Cardiac muscle cell (in vitro differentiated cells and primary cell): ENCODE measurements at regions not wholly inside any gene's neighbourhood (a gene's known extent, or its start where the extent isn't known, plus 50 kb on each side); places are given as distances from the start of the nearest gene placed in this dataset.

ENCODE experiments used
- DNase-seq, 2 donors: peaks; one replicate each; pipeline versions ENCODE4 v3.0.0 to v3.0.0-alpha.2; 2010 to 2017; ENCODE audit warnings: low read depth in 1 of 2, low spot score in 1 of 2
- H3K27ac ChIP-seq: fragments of 200-600 bp; sonication (generic); 2 replicates; pipeline ENCODE4 v1.5.1; 2016
- H3K27me3 ChIP-seq: fragments of 200-600 bp; sonication (generic); 2 replicates; pipeline ENCODE4 v1.6.0; 2016; ENCODE audit warnings: control low read depth
- H3K36me3 ChIP-seq: fragments of 200-600 bp; sonication (generic); 2 replicates; pipeline ENCODE4 v1.5.1; 2016; ENCODE audit warnings: control low read depth
- H3K4me1 ChIP-seq: fragments of 200-600 bp; sonication (generic); 2 replicates; pipeline ENCODE4 v1.8.1; 2017; ENCODE audit warnings: low read depth, mild to moderate bottlenecking, mixed run types
- H3K4me3 ChIP-seq: fragments of 200-600 bp; sonication (generic); 2 replicates; pipeline ENCODE4 v1.5.1; 2016; ENCODE audit warnings: mild to moderate bottlenecking
- H3K9me3 ChIP-seq: fragments of 200-600 bp; sonication (generic); 2 replicates; pipeline ENCODE4 v1.5.1; 2017; ENCODE audit warnings: low read depth, mild to moderate bottlenecking, control low read depth
- TF ChIP-seq, protein P1 (sequence below): IDR thresholded peaks from 2 replicates; pipeline ENCODE4 v1.5.1; 2012; ENCODE audit warnings: low read depth, mild to moderate bottlenecking, low read length

DNA sequence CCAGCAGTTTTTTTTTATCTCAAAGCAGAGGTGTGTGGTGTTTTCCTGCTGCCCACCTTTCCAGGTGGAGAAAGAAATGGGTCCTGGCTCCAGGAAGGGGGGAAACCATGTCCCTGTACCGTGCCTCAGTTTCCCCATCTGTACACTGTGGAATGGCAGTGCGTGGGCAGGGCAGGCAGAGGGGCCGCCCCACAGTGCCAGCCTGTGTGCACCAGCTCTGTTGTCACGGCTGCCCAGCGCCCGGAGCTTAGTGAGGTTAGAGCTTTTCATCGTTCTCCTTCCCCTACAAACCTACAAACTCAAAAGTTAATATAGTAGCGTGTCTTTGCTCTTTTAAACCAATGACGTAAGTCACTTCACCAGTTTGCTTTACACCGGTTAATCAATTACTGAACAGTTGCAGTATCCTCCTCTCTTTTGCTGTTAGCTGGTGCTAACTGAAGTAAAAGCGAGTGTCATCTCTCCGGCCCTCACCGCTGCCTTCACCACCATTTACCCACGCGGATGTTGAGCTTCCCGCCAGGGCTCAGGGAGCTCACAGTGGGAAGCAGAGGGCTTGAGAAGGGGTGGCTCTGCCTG, 114.8 kb upstream of the ADRA2C start:
- Histone ChIP-seq H3K27me3 (no peaks in the 10 kb centered on the region), H3K27ac (no peak overlapping the region), H3K4me1 (no peaks in the 10 kb centered on the region), H3K4me3 (no peak overlapping the region), H3K9me3 (no peaks in the 10 kb centered on the region), H3K36me3 (no peaks in the 10 kb centered on the region)
- no peak for DNase-seq
- TF ChIP-seq, protein P1, sequence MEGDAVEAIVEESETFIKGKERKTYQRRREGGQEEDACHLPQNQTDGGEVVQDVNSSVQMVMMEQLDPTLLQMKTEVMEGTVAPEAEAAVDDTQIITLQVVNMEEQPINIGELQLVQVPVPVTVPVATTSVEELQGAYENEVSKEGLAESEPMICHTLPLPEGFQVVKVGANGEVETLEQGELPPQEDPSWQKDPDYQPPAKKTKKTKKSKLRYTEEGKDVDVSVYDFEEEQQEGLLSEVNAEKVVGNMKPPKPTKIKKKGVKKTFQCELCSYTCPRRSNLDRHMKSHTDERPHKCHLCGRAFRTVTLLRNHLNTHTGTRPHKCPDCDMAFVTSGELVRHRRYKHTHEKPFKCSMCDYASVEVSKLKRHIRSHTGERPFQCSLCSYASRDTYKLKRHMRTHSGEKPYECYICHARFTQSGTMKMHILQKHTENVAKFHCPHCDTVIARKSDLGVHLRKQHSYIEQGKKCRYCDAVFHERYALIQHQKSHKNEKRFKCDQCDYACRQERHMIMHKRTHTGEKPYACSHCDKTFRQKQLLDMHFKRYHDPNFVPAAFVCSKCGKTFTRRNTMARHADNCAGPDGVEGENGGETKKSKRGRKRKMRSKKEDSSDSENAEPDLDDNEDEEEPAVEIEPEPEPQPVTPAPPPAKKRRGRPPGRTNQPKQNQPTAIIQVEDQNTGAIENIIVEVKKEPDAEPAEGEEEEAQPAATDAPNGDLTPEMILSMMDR, result no peak

DNA sequence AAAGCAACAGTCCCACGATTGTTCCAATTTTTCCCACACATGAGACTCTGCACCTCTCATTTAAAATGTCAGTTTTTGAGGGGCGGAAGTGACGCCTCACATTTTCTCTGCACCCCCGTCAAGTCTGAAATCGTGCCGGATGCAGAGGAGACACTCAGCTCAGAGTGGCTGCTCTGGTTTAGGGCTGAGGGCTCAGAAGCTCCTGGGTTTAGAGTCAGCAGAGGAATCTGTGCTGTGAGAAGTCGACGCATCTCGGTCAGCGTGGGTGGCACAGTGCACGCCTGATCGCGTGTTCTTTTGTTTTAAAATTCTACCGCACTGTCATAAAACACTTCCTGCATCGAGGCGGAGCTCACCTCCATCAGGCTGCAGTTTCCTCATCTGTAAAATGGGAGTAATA, 116.7 kb upstream of the ADRA2C start:
- Histone ChIP-seq H3K4me3 (no peak overlapping the region), H3K9me3 (no peaks in the 10 kb centered on the region), H3K27ac (no peak overlapping the region), H3K4me1 (no peaks in the 10 kb centered on the region), H3K36me3 (no peaks in the 10 kb centered on the region), H3K27me3 (no peaks in the 10 kb centered on the region)
- DNase-seq, result no peak
- TF ChIP-seq, protein P1, result no peak

DNA sequence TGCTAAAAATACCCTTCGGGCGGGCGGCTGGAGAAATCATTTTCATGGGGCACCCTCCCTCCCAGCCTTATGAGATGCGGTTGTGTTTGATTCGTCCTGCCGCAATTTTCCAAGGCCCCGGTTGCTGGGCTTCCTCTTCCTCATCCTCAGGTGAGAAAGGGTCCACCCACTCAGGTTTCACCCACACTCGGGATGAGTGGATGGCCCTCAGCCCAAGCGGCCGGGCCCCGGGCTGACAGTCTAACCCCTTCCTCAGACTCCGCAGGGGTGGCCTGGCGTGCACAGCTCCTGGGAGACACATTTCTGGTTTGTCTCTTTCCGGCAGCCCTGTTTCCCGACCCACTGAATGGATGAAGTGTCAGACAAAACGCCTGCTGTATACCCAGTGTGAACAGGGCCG, 116.5 kb upstream of the LRPAP1 start:
- H3K36me3 ChIP-seq, result no peaks in the 10 kb centered on the region
- H3K4me1 ChIP-seq, result no peaks in the 10 kb centered on the region
- H3K9me3 ChIP-seq, result no peaks in the 10 kb centered on the region
- no peak overlapping the region for H3K4me3 ChIP-seq
- TF ChIP-seq, protein P1, result no peak
- no peaks in the 10 kb centered on the region for H3K27me3 ChIP-seq
- no peak overlapping the region for H3K27ac ChIP-seq
- no peak for DNase-seq

DNA sequence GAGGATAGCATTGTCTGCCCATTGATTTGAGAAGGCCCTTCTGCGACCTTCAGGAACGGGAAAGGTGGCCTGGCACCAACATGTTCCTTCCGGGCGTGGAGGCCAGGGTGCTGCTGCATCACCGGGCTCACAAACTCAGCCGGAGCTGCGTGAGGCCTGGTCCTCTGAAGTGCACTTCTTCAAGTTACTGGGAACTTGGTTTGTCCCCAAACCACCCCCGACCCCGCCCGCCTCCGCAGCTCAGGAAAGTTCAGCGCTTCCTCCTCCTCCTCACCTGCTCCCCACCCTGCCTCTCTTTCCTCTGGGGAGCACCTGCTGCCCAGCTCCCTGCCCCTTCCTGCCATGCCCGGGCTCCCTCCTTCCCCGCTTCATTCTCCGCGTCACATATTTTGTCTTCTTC, 116.0 kb upstream of the LRPAP1 start:
- H3K4me1 ChIP-seq, result no peaks in the 10 kb centered on the region
- DNase-seq, result no peak
- H3K27me3 ChIP-seq, result no peaks in the 10 kb centered on the region
- no peak overlapping the region for H3K27ac ChIP-seq
- no peaks in the 10 kb centered on the region for H3K9me3 ChIP-seq
- no peaks in the 10 kb centered on the region for H3K36me3 ChIP-seq
- H3K4me3 ChIP-seq, result no peak overlapping the region
- TF ChIP-seq, protein P1, result no peak

DNA sequence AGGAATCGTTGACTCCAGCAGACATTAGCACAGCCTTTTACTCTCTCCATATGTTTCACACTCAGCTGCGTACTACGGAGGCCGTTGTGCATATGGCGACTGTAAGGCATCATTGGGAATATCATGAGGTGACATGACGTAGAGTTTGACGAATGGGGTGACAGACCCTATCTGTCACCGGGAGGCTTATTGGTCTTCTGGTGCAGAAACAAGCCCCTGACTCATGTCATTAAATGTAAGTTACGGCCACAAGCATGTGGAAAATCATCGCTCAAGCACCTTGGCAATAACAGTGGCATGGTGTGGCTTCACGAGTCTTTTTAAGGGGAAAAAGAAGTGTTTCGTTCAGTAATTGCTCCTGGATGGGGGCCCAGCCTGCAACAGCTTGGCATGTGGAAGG, 115.2 kb upstream of the LRPAP1 start:
- no peaks in the 10 kb centered on the region for H3K36me3 ChIP-seq
- no peak overlapping the region for H3K4me3 ChIP-seq
- no peak for DNase-seq
- no peak overlapping the region for H3K27ac ChIP-seq
- H3K4me1 ChIP-seq, result no peaks in the 10 kb centered on the region
- H3K9me3 ChIP-seq, result no peaks in the 10 kb centered on the region
- H3K27me3 ChIP-seq, result no peaks in the 10 kb centered on the region
- TF ChIP-seq, protein P1, result no peak
